ENCODE measurements at regions not wholly inside any gene's neighbourhood (a gene's known extent, or its start where the extent isn't known, plus 50 kb on each side); places are given as distances from the start of the nearest gene placed in this dataset.
"Not testable (repeated sequence)": the region's sequence is repeated elsewhere in the genome, so short reads cannot be mapped to it uniquely, and the experiment has no call there.

DNA sequence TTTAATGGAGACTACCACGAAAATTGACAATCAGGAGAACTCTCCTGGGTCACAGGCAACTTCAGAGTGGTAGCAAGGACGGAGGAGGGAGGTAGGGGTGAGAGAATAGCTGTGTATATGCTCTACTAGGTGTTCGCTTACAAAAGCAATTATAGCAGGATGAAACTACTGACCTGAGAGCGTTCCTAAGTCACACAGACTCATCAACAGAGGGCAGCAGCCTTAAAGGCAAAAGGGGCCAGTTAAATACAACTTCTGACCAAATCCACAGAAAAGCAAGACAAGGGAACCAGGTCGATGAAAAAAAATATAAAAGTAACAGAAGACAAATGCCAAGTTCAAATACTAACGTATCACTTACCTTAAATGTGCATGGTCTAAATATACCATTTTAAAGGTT, 894.6 kb downstream of the PLOD2 start:
- no peak for TF ChIP-seq JUND (IDR thresholded peaks at IDR 0.05; ENCODE audit: low read depth)
- DNase-seq (ENCODE audit: low read depth in 1 of 2, low spot score in 1 of 2), result peak in 1 of 2 experiments; percentile 68
- in situ Hi-C loops (cut with HindIII; ENCODE audit: low pct_unique_long_range_greater_than_20kb, low sequenced_read_pairs), result no loop called here

DNA sequence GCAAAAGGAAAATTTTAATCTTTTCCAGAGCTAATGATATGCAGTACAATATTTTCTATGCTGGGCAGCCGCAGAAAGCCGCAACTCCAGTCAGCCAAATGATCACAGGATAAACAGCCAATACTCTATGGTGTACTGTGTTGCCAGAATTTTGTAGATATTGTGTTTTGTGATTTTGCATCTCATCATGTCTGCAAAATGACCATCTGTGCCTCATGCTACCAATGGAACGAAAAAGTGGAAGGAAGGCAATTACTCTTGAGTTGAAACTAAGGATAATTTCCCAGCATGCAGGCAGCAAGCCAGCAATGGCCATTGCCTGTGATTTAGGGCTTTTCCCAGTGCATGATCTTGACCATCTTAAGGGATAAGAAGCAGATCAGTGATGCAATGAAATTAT, 891.9 kb downstream of the PLOD2 start:
- DNase-seq (ENCODE audit: low read depth in 1 of 2, low spot score in 1 of 2), result no peak
- no peak for TF ChIP-seq JUND (IDR thresholded peaks at IDR 0.05; ENCODE audit: low read depth)
- in situ Hi-C loops (cut with HindIII; ENCODE audit: low pct_unique_long_range_greater_than_20kb, low sequenced_read_pairs), result no loop called here

DNA sequence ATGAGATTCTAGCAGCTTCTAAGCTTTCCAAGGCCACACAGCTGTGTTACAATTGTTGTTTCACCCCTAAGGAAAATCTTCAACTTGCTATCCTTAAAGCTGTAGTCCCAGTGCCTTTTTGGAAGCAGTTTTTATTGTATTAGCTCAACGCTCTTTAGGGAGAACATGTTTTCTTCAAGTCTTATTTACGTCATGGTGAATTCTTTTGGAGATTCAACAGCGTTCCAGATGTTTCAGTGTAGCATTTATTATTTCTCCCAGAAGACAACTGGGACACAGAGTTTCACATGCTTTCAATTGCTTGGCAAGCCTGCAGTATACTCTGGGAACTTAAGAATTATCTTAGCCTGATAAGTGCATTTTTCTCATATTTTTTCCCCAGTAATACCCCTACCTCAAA, 888.3 kb downstream of the PLOD2 start:
- in situ Hi-C loops (cut with HindIII; ENCODE audit: low pct_unique_long_range_greater_than_20kb, low sequenced_read_pairs), result no loop called here
- no peak for TF ChIP-seq JUND (IDR thresholded peaks at IDR 0.05; ENCODE audit: low read depth)
- no peak for DNase-seq (ENCODE audit: low read depth in 1 of 2, low spot score in 1 of 2)

DNA sequence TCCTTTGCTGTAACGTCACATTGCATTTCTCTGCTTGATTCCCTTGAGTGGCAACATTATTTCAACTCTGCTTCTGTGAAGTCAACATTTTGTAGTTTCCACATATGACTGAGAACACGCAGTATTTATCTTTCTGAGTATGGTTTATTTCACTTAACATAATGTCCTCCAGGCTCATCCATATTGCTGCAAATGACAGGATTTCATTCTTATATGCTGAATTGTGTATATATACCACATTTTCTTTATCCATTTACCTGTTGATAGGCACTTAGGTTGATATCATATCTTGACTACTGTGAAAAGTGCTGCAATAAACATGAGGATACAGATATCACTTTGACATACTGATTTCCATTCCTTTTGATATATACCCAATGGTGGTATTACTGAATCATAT, 878.5 kb downstream of the PLOD2 start:
- DNase-seq (ENCODE audit: low read depth in 1 of 2, low spot score in 1 of 2), result no peak
- in situ Hi-C loops (cut with HindIII; ENCODE audit: low pct_unique_long_range_greater_than_20kb, low sequenced_read_pairs), result no loop called here
- TF ChIP-seq JUND (IDR thresholded peaks at IDR 0.05; ENCODE audit: low read depth), result no peak

DNA sequence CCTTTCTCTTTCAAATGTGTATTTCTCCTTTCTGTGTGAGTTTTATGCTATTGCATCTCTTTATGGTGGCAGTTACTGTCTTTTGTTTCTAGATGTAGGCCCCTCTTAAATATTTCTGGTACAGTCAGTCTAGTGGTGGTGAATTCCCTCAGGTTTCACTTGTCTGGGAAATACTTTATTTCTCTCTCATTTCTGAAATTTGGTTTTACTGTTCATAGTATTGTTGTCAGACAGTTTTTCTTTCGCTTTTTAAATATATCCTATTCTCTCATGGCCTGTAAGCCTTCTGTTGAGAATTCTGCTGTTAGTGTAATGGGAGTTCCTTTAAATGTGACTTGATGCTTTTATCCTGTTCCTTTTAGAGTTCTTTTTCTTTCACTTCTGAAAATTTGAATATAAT, 874.0 kb downstream of the PLOD2 start:
- TF ChIP-seq JUND (IDR thresholded peaks at IDR 0.05; ENCODE audit: low read depth), result no peak
- no peak for DNase-seq (ENCODE audit: low read depth in 1 of 2, low spot score in 1 of 2)
- in situ Hi-C loops (cut with HindIII; ENCODE audit: low pct_unique_long_range_greater_than_20kb, low sequenced_read_pairs), result no loop called here

DNA sequence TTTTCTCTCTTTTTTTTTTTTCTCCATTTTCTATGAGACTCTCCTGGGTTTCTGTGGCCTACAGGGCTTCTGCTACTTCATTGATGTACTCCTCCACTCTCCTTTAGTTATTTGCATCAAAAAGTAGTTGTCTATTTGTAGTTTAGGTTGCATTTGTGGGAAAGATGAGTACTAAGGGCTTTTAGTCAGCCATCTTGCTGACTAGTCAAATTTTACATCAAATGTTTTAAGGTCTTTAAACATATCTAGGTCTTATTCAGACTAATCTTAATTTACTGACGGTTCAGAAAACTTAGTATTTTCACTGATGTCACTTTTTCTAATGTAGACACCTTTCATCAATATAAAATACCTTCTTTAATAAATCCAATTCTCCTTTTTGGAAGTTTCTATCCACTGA, 871.0 kb downstream of the PLOD2 start:
- in situ Hi-C loops (cut with HindIII; ENCODE audit: low pct_unique_long_range_greater_than_20kb, low sequenced_read_pairs), result no loop called here
- no peak for DNase-seq (ENCODE audit: low read depth in 1 of 2, low spot score in 1 of 2)
- no peak for TF ChIP-seq JUND (IDR thresholded peaks at IDR 0.05; ENCODE audit: low read depth)

DNA sequence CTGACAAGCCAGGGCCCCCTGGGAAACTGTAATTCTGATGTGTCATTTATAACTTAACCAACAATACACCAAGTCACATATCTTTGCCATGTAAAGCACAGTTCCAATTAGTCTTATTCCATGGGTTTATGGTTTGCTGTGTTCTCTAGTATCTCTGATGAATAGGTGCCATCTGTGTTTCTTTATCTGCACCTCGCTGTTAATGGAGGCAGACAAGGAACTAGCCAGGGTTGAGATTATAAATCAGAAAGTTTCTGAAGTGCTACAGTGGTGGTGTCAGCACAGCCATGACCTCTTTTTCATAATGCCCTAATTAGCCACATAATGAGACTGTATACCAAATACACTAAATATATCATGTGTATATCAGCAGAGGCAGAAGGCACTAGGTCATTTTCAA, 866.4 kb downstream of the PLOD2 start:
- no peak for DNase-seq (ENCODE audit: low read depth in 1 of 2, low spot score in 1 of 2)
- TF ChIP-seq JUND (IDR thresholded peaks at IDR 0.05; ENCODE audit: low read depth), result no peak
- in situ Hi-C loops (cut with HindIII; ENCODE audit: low pct_unique_long_range_greater_than_20kb, low sequenced_read_pairs), result no loop called here

DNA sequence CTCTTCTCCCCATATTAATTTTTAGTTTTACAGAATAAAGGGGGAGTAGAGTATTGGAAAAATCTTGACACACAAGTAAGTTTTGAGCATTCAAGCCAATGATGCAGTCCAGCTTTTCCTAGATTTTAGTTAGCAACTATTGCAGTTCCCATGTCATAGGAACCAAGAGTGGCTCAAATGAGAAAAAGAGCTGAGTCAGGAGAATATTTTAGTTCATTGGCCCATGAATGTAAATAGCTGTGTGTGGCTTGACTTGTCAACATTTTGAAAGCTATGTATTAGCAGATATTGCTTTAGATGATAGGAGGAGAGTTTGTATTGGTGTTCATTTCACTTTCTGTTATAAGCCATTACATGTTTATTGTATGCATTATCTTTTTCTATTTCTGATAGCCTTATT, 853.7 kb downstream of the PLOD2 start:
- DNase-seq (ENCODE audit: low read depth in 1 of 2, low spot score in 1 of 2), result no peak
- in situ Hi-C loops (cut with HindIII; ENCODE audit: low pct_unique_long_range_greater_than_20kb, low sequenced_read_pairs), result no loop called here
- TF ChIP-seq JUND (IDR thresholded peaks at IDR 0.05; ENCODE audit: low read depth), result no peak

DNA sequence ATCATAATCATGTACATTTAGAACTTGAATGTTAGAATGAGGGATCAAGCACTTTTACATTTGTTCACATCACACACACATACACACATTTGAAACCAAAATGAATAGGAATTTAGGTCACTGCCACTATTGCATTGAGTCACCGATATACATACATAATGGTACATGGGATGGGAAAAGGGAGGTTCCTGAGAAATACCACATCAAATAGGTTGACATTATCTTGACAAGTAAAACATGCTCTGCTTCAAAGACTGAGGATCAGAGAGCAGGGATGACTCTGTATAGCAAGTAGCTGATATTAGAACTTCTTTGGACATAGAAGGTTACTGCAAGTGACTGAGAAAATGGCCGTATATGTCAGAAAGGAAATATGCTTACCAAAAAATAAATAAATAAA, 847.2 kb downstream of the PLOD2 start:
- DNase-seq (ENCODE audit: low read depth in 1 of 2, low spot score in 1 of 2), result no peak
- in situ Hi-C loops (cut with HindIII; ENCODE audit: low pct_unique_long_range_greater_than_20kb, low sequenced_read_pairs), result no loop called here
- no peak for TF ChIP-seq JUND (IDR thresholded peaks at IDR 0.05; ENCODE audit: low read depth)

DNA sequence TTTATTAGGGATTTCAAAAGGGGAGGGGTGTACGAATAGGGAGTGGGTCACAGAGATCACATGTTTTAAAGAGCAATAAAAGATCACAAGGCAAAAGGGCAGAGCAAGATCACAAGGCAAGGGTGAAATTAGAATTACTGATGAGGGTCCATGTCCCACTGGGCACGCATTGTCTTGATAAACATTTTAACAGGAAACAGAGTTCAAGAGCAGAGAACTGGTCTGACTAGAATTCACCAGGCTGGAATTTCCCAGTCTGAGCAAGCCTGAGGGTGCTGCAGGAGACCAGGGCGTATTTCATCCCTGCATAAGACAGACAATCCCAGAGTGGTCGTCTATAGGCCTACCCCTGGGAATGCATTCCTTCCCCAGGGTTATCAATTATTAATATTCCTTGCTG, 844.7 kb downstream of the PLOD2 start:
- peak in 1 of 2 experiments; percentile 57 for DNase-seq (ENCODE audit: low read depth in 1 of 2, low spot score in 1 of 2)
- in situ Hi-C loops (cut with HindIII; ENCODE audit: low pct_unique_long_range_greater_than_20kb, low sequenced_read_pairs), result not testable (repeated sequence)

DNA sequence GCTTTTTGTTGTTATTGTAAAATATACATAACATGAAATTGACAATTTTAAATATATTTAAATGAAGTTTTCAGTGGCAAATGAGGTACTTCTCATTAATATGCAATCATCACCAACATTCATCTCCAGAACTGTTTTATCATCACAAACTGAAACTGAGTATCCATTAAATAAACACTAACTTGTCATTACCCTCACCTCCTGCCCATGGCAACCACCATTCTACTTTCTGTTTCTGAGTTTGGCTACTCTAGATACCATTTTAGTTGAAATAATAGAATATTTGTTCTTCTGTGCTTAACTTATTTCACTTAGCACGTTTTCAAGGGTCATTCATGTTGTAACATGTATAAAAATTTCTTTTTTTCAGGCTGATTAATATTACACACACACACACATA, 834.3 kb downstream of the PLOD2 start:
- no peak for DNase-seq (ENCODE audit: low read depth in 1 of 2, low spot score in 1 of 2)
- TF ChIP-seq JUND (IDR thresholded peaks at IDR 0.05; ENCODE audit: low read depth), result no peak
- in situ Hi-C loops (cut with HindIII; ENCODE audit: low pct_unique_long_range_greater_than_20kb, low sequenced_read_pairs), result no loop called here

DNA sequence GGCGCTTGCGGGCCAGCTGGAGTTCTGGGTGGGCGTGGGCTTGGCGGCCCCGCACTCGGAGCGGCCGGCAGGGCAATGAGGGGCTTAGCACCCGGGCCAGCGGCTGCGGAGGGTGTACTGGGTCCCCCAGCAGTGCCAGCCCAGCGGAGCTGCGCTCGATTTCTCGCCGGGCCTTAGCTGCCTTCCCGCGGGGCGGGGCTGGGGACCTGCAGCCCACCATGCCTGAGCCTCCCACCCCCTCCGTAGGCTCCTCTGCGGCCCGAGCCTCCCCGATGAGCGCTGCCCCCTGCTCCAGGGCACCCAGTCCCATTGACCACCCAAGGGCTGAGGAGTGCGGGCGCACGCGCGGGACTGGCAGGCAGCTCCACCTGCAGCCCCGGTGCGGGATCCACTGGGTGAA, 827.6 kb downstream of the PLOD2 start:
- DNase-seq (ENCODE audit: low read depth in 1 of 2, low spot score in 1 of 2); in situ Hi-C loops (cut with HindIII; ENCODE audit: low pct_unique_long_range_greater_than_20kb, low sequenced_read_pairs): not testable (repeated sequence)

DNA sequence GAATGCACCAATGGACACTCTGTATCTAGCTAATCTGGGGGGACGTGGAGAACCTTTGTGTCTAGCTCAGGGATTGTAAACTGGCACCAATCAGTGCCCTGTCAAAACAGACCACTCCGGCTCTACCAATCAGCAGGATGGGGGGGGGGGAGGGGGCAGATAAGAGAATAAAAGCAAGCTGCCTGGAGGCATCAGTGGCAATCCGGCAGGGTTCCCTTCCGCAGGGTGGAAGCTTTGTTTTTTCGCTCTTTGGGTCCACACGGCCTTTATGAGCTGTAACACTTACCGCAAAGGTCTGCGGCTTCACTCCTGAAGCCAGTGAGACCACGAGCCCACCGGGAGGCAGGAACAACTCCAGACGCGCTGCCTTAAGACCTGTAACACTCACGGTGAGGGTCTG, 827.1 kb downstream of the PLOD2 start:
- no peak for TF ChIP-seq JUND (IDR thresholded peaks at IDR 0.05; ENCODE audit: low read depth)
- DNase-seq (ENCODE audit: low read depth in 1 of 2, low spot score in 1 of 2), result peak in 1 of 2 experiments; percentile 51
- in situ Hi-C loops (cut with HindIII; ENCODE audit: low pct_unique_long_range_greater_than_20kb, low sequenced_read_pairs), result no loop called here

DNA sequence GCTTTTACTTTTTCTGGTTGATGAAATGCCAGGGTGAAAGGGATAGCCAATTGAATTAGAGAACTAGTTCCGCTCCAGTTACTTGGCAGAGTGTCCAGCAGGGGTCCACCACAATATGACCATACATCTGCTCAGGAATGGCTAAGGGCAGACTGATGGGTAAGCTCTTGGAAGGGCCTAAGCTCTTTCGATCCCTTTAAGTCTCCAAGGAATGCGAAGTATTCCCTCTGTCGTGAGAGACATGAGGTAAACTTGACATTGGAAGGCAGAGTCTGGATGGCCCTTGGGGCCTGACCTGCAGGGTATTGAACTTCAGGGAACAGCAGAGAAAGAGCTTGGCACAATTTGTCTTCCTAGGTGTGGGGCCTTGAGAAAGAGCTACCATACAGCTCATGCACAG, 805.8 kb downstream of the PLOD2 start:
- no peak for TF ChIP-seq JUND (IDR thresholded peaks at IDR 0.05; ENCODE audit: low read depth)
- no peak for DNase-seq (ENCODE audit: low read depth in 1 of 2, low spot score in 1 of 2)
- in situ Hi-C loops (cut with HindIII; ENCODE audit: low pct_unique_long_range_greater_than_20kb, low sequenced_read_pairs), result no loop called here

DNA sequence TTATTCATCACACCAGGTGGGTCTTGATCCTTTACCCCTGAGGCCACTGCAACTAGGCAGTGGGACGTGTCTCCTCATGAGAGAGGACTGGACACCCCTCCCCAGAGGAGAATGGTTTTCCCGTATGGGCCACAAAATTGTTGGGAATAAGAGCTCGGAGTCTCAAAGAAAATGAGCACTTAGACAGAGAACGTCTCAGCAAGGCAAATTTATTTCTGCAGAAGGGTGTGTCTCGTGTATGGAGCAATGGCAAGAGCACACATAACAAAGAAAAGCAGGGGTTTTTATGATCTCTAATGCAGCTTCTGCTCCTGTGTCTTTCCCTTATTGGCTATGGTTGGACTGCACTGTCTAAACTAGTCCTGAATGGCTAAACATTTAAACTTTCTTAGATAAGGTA, 803.5 kb downstream of the PLOD2 start:
- no peak for TF ChIP-seq JUND (IDR thresholded peaks at IDR 0.05; ENCODE audit: low read depth)
- no peak for DNase-seq (ENCODE audit: low read depth in 1 of 2, low spot score in 1 of 2)
- in situ Hi-C loops (cut with HindIII; ENCODE audit: low pct_unique_long_range_greater_than_20kb, low sequenced_read_pairs), result no loop called here
